Fibroblast of skin of left quadriceps (primary cell): ENCODE measurements at regions not wholly inside any gene's neighbourhood (a gene's known extent, or its start where the extent isn't known, plus 50 kb on each side); places are given as distances from the start of the nearest gene placed in this dataset.
A peak's percentile ranks its signal among the peaks of the same experiment; 100 is the strongest.

Experiments
- DNase-seq, 2 experiments: peaks; one replicate each; pipeline ENCODE4 v3.0.0-alpha.2; 2013; ENCODE audit warnings: low read depth in 2 of 2

DNA sequence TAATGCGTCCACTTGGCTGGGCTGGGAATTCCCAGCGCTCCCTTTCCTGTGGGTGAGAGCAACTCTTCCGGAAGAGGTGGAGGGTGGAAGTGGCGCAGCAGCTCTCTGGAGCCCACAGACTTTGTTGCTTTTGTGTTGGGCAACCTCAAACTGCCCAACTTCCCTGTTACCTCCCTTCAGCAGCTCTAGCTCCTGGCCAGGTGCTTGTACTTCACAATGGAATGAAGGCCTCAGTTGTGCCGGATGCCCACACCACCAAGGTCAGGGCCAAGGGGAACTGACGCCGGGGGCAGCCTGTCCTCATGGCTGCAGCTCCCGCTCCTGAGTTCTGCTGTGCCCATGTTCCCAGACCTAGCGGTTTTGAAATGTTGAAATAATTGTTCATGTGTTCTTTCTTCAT lies 322.9 kb downstream of the GALR1 start:
- no peak for DNase-seq

DNA sequence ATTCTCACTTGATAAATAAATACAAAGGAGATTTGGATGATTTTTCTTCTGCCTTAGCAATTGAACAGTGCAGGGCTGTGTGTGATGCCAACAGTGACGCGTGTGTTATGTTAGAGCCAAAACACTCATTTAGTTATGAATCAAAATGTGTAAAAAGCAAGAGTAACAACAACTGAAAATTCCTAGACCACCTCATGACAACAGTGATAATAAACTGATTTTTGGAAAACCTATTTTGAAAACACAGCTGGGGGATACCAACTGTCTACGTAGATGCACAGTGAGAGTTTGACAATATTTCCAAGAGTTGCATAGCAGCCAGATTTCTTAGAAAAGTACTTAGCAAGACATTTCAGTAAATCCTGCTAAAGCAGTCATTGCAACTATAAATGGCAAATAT lies 323.9 kb downstream of the GALR1 start:
- DNase-seq = no peak

DNA sequence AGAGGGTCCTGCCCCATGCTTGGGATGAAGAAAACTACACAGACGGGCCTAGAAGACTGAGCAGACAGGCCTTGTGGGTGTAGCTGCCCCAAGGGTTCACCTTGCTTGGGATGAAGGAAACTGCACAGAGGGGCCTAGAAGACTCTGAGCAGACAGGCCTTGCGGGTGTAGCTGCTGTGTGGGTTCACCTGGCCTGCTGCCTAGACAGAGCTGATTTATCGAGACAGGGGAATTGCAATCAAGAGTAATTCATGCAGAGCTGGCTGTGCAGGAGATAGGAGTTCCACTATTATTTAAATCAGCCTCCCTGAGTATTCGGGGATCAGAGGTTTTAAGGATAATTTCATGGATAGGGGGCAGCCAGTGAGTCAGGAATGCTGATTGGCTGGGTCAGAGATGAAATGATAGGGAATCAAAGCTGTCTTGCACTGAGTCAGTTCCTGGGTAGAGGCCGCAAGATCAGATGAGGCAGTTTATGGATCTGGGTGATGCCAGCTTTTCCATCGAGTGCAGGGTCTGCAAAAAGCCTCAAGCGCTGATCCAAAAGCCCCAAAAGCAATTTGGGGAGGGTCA lies 341.4 kb downstream of the GALR1 start:
- no peak for DNase-seq

DNA sequence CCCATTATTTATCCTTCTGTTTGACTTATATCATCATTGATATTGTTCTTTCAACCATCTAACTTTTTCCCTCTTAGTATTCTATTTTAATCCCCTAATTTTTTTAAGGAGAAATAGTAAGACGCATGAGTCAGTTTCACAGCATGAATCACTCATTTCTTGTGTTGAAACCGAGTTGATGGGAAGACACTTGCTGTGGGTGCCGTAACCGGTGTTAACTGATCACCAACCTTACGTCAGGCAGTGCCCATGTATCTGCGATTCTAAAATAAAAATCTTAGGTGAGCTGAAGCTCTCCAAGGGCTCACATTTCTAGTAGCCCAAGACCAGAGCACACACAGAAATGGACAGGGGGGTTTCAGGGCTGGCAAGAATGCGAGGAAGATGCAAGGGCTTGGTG lies 348.1 kb downstream of the GALR1 start:
- DNase-seq = no peak

DNA sequence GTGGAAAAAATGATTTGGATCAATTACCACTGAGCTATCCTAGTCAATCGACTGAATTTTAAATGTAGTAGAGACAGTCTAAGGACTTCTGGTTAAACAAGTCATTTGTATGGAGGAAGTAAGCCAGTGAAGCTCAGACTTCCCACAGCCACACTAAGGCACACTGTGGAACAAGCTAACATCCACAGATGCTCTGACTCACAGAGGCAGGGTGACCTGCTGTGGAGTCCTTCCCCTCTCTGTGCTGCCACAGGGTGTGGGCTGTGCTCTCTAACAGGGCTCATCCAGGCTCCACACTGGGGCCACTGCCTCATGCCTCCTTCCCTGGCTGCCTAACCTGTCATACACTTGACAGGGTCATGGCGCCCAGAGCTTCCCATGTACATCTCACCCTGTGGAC lies 351.0 kb downstream of the GALR1 start:
- DNase-seq = no peak

DNA sequence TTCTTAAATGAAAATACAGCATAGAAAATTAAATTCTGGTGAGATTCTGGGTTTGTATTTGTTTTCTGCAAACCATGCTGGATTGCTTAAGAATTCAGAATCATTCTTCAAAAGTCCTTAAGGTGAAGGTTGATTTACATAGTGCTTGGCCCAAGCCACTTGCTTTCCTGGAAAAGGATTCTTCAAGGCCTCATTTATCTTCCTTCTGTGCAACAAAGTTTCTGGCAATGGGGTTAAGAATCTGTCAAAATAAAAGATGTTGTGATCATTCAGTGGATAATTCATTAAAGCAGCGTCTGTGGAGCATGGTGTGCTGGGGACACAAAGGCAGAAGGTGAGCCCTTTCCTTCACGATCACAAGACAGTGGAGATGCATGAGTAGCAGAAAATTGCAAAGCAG lies 351.9 kb downstream of the GALR1 start:
- no peak for DNase-seq

DNA sequence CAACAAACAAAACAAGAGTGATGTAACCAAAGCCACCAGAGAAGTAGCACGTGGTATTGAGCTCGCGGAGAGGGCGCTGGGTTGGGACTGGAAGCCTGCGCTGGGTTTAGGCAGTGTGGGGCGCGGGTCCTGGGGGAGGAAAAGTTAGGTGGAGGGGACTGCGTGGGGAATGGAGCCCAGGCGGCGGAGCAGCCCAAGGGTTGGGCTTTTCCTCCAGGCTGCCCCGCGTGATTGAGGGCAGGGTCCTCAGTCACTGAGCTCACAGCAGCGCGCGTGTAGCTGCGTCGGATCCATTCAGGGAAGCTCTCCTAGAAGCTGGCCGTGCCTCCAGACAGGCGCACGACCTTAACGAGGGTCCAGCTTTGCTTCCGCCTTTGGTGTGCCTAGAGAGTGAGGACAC lies 357.4 kb downstream of the GALR1 start:
- no peak for DNase-seq

DNA sequence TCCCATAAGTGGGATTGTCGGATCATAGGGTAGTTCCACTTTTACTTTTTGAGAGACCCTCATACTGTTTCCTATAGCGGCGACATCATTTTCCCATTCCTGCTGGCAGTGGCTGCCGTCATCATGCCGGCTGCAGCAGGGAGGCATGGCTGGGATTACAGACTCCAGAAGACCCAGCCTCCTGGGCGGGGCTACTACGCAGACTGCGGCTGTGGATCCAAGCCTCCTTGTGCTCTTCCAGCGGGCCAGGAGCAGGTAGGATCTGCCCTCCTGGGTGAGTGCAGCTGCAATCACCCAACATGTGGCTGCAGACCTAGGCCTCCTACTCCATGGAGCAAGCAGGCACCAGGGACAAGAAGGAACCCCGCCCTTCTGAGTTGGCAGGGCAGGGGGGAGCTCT lies 359.2 kb downstream of the GALR1 start:
- DNase-seq = no peak

DNA sequence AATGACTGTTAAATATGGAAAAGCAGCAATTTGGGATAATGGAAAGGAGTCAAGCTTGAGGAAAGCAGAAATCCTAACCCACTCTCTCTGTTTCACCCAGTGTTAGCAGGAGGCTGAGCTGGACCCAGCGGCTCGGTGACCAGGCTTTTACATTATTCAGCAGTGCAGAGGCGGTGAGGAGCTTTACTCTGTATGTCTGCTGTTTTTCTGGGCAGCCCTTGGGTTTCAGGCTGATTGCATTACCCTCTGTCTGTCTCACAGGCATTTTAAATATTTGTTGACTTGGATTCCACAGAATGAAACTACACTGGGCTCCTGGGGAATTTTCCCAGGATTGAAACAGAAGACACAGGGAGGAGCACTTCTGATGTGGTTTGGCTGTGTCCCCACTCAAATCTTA lies 368.0 kb downstream of the GALR1 start:
- no peak for DNase-seq

DNA sequence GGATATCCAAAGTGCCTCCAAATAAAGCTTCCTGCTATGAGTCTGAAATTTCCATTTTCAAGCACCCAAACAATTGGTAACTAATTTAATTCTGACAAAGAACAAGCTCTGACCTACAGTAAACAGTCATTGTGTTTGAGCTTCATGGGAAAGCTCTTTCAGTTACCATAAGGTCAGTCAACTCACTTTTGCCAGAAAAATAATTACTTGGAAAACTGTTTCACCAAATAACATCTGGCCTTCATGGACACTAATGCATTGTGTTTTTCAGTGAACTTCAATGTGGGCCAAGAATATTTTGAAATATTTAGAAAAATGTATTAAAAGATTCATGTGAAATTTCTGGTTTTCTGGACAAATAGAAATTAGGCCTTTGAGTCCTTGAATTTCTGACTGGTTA lies 369.9 kb downstream of the GALR1 start:
- DNase-seq = no peak

DNA sequence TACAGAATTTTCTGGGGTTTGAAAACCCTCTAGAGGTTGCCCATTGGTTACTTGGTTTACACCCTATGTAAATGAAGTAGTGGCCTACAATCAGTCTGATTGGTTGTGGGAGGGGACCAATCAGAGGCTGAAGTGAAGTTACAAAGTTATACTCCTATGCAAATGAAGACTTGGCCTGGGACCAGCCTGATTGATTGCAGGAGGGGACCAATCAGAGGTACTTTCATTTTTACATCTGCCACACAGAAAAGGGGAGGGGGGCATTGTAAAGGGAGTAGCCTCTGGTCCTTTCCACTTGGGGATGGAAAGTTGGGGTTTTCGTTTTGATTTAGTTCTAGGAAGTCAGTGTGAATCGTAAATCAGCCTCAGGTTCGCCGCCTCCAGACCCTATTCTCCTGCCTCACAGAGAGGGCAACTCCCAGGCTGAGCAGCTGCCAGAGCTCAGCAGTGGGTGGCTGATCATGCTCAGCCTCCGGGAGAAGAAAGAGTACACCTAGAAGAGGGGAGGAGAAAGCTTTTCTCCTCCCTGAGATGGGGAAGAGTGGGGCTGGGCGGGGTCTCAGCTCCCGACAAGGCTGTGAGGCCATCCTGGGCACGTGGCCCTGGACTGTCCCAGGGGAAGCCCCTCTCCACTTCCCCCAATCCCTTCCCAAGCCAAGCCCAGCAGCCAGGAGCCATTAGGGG lies 372.5 kb downstream of the GALR1 start:
- DNase-seq = no peak

DNA sequence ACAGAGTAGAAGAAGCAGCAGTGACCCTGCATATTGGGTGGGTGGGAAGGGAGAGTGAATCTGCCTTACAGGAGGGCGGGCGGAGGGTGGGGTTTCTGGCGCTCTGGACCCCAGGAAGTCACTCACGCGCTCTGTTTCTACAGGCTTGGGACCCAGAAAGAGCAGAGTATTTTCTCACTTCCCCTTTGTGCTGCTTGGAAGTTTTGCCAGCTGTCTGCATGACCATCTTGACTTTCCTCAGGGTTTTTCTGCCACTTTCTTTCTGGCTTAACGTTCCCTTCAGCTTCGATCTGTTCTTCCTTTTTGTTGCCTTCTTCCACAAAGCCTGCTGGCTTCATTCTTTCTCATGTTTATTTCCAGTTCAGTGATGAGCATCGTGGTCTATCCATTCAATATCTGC lies 383.1 kb downstream of the GALR1 start:
- no peak for DNase-seq

DNA sequence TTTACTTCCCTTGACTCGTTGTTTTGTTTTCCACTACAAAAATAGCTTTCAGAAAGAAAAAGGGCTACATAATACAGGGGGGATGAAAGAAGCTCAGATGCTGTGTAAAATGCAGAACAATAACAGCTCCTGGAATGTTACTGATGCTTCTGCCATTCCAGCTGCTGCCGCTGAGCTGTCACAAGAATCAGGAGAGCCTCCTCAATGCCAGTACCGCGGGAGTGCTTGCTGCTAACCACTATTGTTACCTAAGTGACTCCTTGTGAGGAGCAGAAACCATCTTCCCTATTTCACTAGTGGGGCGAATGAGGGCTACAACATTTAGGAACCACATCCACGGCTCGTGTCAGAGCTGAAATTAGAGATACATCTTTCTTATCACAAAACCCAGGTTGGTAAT lies 384.8 kb downstream of the GALR1 start:
- DNase-seq = no peak

DNA sequence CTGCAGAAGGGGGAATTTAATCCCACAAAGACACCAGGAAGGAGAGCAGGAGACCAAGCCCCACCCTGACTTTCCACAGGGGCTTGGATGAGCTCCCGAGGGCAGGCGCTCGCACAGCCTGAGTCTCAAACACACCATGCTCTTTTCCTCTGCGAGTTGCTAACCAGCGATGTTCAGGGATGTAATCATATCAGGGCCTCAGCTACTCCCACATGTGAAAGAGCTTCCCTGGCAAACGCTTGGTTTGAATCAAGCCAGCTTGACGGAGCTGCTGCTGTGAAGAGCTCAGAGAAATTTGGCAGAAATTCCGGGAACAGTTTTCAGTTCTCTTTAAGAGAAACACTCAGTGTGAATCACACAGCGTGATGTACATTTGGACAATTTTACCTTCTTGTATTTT lies 385.8 kb downstream of the GALR1 start:
- no peak for DNase-seq

DNA sequence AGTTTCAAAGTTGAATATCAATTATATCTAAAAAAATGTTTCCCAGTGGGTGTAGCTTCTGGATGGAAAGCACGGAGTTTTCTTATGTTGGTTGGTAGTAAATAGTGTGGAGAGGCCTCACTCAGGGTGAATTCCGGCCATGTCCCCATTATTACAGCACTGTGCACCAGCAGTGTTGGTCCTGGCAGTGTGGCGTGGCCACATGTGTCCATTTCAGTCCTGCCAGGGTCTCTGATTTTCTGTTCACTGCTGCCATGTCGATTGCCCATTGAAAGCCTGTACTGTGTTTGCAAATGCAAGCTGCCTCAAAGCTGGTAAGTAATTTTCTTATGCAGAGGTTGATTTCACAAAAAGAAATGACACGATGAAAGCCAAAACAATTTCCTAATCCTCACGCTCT lies 386.2 kb downstream of the GALR1 start:
- DNase-seq = no peak

DNA sequence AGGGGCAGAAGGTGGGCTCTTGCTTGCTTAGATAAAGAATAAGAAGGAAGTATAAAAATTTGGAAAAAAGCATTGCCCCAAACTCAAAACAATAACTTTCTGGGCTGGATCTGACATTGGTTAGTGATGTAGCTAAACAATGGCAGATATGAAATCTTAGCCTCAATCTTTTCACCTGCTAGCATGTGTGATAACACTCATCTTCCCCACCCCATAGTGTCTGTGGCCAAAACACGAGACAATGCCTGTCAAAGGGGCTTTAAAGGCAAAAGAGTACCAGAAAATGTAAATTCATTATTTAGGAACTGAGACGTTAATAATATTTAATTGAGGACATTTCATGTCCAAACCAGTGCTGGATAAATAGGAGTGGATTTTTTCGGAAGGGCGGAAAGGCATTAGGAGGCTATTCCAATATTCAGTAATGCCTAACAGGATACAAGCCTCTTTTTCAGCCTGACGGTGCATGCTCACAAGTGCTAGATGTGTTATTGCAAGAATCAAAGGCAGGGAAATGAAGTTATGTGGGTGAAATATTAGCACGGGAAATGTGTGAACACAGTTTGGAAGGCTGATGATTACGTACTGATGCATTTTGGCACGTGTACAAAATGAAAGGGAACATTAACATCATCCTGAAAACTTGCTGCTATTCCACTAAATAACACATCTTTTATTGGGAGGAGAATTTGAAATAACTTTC lies 395.7 kb downstream of the GALR1 start:
- DNase-seq = no peak

DNA sequence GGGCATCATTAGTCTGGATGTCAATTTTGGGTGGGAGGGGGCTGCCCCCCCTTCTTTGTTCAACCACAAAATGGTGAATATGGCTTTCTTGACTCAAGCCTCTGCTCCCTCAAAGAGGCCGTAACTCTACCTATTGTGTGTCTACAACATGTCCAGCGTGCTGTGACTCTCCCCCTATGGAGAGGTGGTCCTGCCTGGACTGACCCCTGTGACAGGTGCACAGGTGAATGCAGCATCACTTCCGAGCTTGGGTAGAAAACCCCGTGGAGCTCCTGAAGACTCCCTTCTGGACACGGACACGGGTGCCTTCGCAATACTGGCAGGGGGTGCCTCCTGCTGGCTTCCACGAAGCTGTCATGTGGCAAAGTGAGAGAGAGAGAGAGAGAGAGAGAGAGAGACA lies 397.8 kb downstream of the GALR1 start:
- DNase-seq = no peak

DNA sequence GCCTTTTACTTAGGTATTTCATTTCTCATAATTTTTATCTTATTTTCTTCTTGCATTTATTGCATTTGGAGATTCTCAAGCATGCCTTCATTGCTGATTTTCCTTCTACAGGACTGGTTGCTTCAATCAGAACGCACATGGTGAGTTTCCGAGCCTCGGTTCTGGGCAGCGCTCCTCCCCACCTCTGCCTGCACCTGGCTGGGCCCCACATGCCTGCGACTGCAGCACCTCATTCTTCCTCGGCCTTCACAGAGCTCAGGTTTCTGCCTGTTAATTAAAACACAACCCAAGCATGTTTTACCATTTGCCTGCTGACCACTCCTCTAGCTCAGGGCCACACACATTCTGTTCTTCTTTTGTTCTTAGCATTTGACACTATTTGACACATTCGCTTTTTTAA lies 398.8 kb downstream of the GALR1 start:
- DNase-seq = no peak

DNA sequence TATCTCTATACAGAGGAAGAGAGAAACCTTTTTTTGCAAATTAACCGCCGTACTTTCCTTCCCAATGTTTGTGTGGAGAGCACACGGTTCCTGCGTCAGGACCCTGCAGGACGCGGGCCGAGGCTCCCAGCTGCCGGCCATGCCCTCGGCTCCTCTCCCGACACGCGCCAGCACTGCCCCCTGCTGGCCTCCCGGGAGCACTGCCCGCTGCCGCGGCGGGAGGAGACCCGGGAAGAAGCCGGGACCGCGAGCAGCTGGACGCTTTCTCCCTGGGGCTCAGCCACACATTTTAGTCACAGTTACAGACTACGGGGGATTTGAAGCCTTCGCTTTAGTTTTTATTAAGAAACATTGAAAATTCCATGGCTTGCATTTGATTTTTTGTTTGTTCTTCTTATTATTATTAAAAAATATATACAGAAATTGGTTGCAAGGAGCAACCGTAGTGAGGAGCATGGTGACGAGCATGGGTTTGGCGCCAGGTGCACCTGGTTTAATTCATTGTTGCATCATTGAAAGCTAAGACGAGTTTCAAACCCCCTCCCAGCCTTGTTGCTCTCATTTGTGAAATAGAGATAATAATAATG lies 401.2 kb downstream of the GALR1 start:
- peak in 1 of 2 experiments; percentile 3 for DNase-seq

DNA sequence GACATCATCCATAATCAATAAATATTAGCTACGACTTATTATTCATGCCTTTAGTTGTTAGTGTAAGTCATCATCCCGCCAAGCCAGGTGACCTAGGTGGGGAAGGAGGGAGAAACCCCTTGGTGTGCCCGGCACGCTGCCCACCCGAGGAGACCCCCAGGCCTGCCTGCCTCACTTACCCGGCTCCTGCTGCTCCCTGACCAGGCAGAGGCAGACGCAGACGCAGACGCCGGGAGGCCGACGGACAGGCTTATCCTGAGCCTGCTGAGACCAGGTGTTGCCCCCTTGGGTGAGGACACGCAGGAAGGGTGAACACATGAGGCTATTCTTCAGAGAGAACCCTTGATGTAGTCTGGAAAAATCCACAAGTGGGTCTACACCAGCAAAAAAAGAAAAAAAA lies 401.8 kb downstream of the GALR1 start:
- DNase-seq = no peak

DNA sequence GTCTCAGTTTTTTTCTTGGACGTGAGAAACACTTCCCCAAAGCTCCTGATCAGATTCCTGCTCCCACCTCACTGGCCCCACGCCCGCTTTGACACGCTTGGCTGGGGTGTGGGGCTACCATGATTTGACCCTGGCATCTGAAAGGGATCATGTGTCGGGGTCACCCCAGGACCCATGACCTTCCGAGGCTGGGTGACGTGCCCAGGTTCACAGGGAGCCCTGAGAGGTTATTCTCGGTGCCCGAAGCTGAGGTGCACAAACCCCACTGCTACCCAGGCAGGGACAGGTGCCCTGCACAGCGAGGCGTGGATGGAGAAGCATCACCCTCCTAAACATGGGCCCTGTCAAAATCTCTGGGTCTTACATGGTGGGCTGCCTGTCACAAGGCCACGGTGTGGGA lies 404.1 kb downstream of the GALR1 start:
- no peak for DNase-seq

DNA sequence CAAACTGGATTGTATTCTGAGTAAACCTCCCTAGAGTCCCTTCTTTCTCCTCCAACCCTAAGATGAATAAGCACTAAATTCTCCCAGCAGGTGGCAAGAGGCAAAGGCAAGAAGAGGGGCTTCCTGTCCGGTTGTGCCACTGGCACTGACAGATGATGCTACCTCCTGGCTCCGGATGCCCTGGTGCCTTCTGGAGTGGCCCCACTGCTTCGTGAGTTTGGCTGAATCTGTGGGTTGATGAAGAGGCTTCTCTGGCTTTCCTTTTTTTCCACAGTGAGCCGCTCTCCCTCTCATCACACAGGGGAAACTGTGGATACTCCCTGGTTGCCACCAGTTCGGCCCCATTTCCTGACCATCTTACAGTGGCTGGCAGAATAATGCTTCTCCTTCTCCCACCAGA lies 404.7 kb downstream of the GALR1 start:
- DNase-seq = no peak

DNA sequence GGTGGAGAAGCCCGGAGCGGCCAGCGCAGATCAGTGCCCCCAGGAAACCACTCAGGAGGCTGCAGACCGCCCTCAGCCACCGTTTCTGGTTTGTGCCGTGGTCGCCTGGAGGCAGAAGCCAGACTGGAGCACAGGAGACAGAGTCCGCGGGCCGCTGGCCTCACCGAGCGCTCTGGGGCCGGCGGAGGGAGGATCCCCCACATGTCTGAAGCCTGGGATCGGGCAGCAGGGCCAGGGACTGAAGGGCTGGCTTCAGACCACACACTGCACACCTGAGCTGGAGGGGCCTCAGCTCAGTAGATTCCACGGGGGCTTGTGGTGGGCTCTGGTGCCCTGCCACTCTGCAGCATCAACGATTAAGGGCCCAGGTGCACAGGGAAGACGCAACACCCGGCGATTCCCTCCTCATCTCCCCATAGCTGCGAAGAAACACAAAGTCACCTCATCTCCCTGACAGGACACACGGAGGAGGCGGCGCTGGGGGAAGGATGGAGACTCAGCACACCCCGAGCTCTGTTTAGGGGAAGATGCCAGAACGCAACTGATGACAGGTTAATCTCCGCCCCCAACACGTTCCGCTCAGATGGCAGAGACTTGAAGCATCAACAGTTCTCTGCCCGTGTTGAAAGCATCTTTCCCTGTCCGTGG lies 408.1 kb downstream of the GALR1 start:
- DNase-seq = no peak
